H1 (cell line): ENCODE measurements at regions not wholly inside any gene's neighbourhood (a gene's known extent, or its start where the extent isn't known, plus 50 kb on each side); places are given as distances from the start of the nearest gene placed in this dataset.

ENCODE experiments used
- CTCF ChIA-PET: fragments of 300-600 bp; sonication (Branson Sonifier 250); formaldehyde crosslinking; loops from one replicate; lab custom pipeline; 2021; ENCODE audit not compliant: partially characterized antibody; lab: Charles Lee
- POLR2A ChIA-PET: fragments of 300-600 bp; sonication (Branson Sonifier 250); formaldehyde crosslinking; loops from one replicate; lab custom pipeline; 2021; ENCODE audit warnings: inconsistent platforms; ENCODE audit not compliant: partially characterized antibody; lab: Charles Lee
- DNase-seq, 2 experiments: peaks; one replicate each; pipeline versions ENCODE4 v3.0.0 to v3.0.0-alpha.2; 2010 to 2022; ENCODE audit warnings: low spot score in 2 of 2, low read depth in 1 of 2, mixed read lengths in 1 of 2
- FAIRE-seq: peaks from 2 replicates; lab custom pipeline; 2011; peaks lifted over from hg19 to GRCh38; lab: Jason Lieb, UNC
- H2AFZ ChIP-seq: 2 replicates; pipeline ENCODE4 v1.8.1; 2012; ENCODE audit warnings: low read length, inconsistent platforms
- H2AK5ac ChIP-seq: 2 replicates; pipeline ENCODE4 v1.6.1; 2013; ENCODE audit warnings: low read depth, low read length
- H2BK120ac ChIP-seq: replicated peaks from 2 replicates; pipeline ENCODE3; 2013; ENCODE audit warnings: low read depth, low read length, inconsistent platforms
- H2BK12ac ChIP-seq: 2 replicates; pipeline ENCODE4 v1.6.1; 2013; ENCODE audit warnings: low read depth, low read length
- H2BK15ac ChIP-seq: 2 replicates; pipeline ENCODE4 v1.6.1; 2013; ENCODE audit warnings: low read length
- H2BK20ac ChIP-seq: 2 replicates; pipeline ENCODE4 v1.6.1; 2013; ENCODE audit warnings: low read length
- H2BK5ac ChIP-seq: 2 replicates; pipeline ENCODE4 v1.6.1; 2013; ENCODE audit warnings: low read depth, low read length
- H3K14ac ChIP-seq: 2 replicates; pipeline ENCODE4 v1.6.1; 2013; ENCODE audit warnings: inconsistent platforms; ENCODE audit not compliant: insufficient read length
- H3K18ac ChIP-seq: 2 replicates; pipeline ENCODE4 v1.6.1; 2013; ENCODE audit warnings: low read length; ENCODE audit errors: extremely low read depth
- H3K23ac ChIP-seq: 2 replicates; pipeline ENCODE4 v1.6.1; 2013; ENCODE audit warnings: inconsistent platforms; ENCODE audit not compliant: insufficient read length
- H3K23me2 ChIP-seq: 2 replicates; pipeline ENCODE4 v1.6.1; 2013; ENCODE audit warnings: low read depth, low read length
- H3K27ac ChIP-seq: 2 replicates; pipeline ENCODE4 v1.6.1; 2011; ENCODE audit warnings: low read depth, low read length, inconsistent platforms
- H3K27me3 ChIP-seq, 4 experiments: replicated peaks in 1 of 4; 1 replicate in 1 of 4; 2 replicates in 3 of 4; pipeline versions ENCODE4 v1.6.1 to v1.8.1; 2011 to 2013; ENCODE audit warnings: low read length in 3 of 4, mild to moderate bottlenecking in 3 of 4, inconsistent platforms in 2 of 4, mixed read lengths in 2 of 4, moderate library complexity in 1 of 4; ENCODE audit not compliant: control insufficient read depth in 3 of 4, insufficient read depth in 3 of 4; ENCODE audit errors: extremely low read depth in 1 of 4
- H3K36me3 ChIP-seq, 4 experiments: 2 replicates each; pipeline versions ENCODE4 v1.6.1 to v1.8.1; 2011 to 2013; ENCODE audit warnings: mild to moderate bottlenecking in 4 of 4, low read length in 3 of 4, moderate library complexity in 2 of 4, control low read depth in 1 of 4, inconsistent platforms in 1 of 4; ENCODE audit not compliant: insufficient read depth in 4 of 4, control insufficient read depth in 2 of 4
- H3K4ac ChIP-seq: replicated peaks from 2 replicates; pipeline ENCODE3; 2013; ENCODE audit warnings: low read length, low read depth, mixed read lengths, inconsistent platforms; ENCODE audit not compliant: insufficient read length
- H3K4me1 ChIP-seq, 4 experiments: replicated peaks in 1 of 4; 1 replicate in 1 of 4; 2 replicates in 3 of 4; pipeline versions ENCODE4 v1.6.1 to v1.8.1; 2011 to 2013; ENCODE audit warnings: low read length in 3 of 4, inconsistent platforms in 2 of 4, mixed read lengths in 1 of 4; ENCODE audit not compliant: insufficient read depth in 4 of 4, control insufficient read depth in 3 of 4
- H3K4me2 ChIP-seq, 2 experiments: 2 replicates each; pipeline versions ENCODE4 v1.6.1 to v1.8.1; 2011 to 2013; ENCODE audit warnings: low read depth in 2 of 2, low read length in 2 of 2, control low read depth in 1 of 2, inconsistent platforms in 1 of 2, mild to moderate bottlenecking in 1 of 2; ENCODE audit not compliant: insufficient read depth in 1 of 2
- H3K4me3 ChIP-seq, 4 experiments: fragments of 200-600, 300-600 bp in 1 of 4; sonication (generic), shearing (Covaris generic), sonication (Bioruptor Twin) in 1 of 4; 2 replicates each; pipeline versions ENCODE4 v1.5.1 to v1.8.1; 2011 to 2016; ENCODE audit warnings: low read length in 4 of 4, low read depth in 3 of 4, control low read depth in 2 of 4, inconsistent platforms in 2 of 4, mild to moderate bottlenecking in 2 of 4, mixed read lengths in 1 of 4, moderate library complexity in 1 of 4; ENCODE audit not compliant: insufficient read depth in 2 of 4; ENCODE audit errors: extremely low read depth in 1 of 4
- H3K56ac ChIP-seq: replicated peaks from 2 replicates; pipeline ENCODE3; 2013; ENCODE audit warnings: low read depth, mild to moderate bottlenecking, mixed read lengths, low read length, inconsistent platforms; ENCODE audit not compliant: insufficient read length
- H3K79me1 ChIP-seq: 2 replicates; pipeline ENCODE4 v1.6.1; 2013; ENCODE audit warnings: low read depth, low read length, control low read depth
- H3K79me2 ChIP-seq, 2 experiments: 2 replicates each; pipeline versions ENCODE4 v1.6.1 to v1.8.1; 2012 to 2013; ENCODE audit warnings: low read length in 2 of 2, mild to moderate bottlenecking in 2 of 2, inconsistent platforms in 1 of 2; ENCODE audit not compliant: insufficient read depth in 2 of 2, control insufficient read depth in 1 of 2
- H3K9ac ChIP-seq, 4 experiments: replicated peaks in 1 of 4; 1 replicate in 1 of 4; 2 replicates in 3 of 4; pipeline versions ENCODE4 v1.6.1 to v1.8.1; 2011 to 2013; ENCODE audit warnings: low read depth in 3 of 4, low read length in 3 of 4, control low read depth in 2 of 4, mild to moderate bottlenecking in 2 of 4, moderate library complexity in 2 of 4, inconsistent platforms in 1 of 4; ENCODE audit errors: extremely low read depth in 1 of 4
- H3K9me3 ChIP-seq, 2 experiments: 2 replicates each; pipeline versions ENCODE4 v1.6.1 to v1.8.1; 2012 to 2013; ENCODE audit warnings: mild to moderate bottlenecking in 2 of 2, moderate library complexity in 2 of 2, control low read depth in 1 of 2, inconsistent platforms in 1 of 2, low read depth in 1 of 2, low read length in 1 of 2, mixed read lengths in 1 of 2; ENCODE audit not compliant: insufficient read depth in 2 of 2
- H4K20me1 ChIP-seq, 2 experiments: replicated peaks in 1 of 2; 2 replicates each; pipeline versions ENCODE3 to v1.8.1; 2011 to 2013; ENCODE audit warnings: inconsistent platforms in 2 of 2, low read length in 2 of 2, mild to moderate bottlenecking in 1 of 2; ENCODE audit not compliant: insufficient read depth in 2 of 2, control insufficient read depth in 1 of 2
- H4K5ac ChIP-seq: 2 replicates; pipeline ENCODE4 v1.6.1; 2013; ENCODE audit warnings: low read length, low read depth, mixed read lengths, inconsistent platforms; ENCODE audit not compliant: insufficient read length
- H4K8ac ChIP-seq: 2 replicates; pipeline ENCODE4 v1.8.0; 2013; ENCODE audit warnings: mild to moderate bottlenecking, moderate library complexity, low read length, inconsistent platforms; ENCODE audit not compliant: insufficient read depth; ENCODE audit errors: extremely low read depth
- H4K91ac ChIP-seq: replicated peaks from 2 replicates; pipeline ENCODE3; 2013; ENCODE audit warnings: low read length, mixed read lengths, inconsistent platforms; ENCODE audit not compliant: insufficient read length
- ATF3 ChIP-seq: IDR thresholded peaks from 2 replicates; pipeline ENCODE4 v1.6.1; 2011; ENCODE audit warnings: low read depth, mild to moderate bottlenecking, low read length; ENCODE audit not compliant: insufficient read depth
- CBX5 ChIP-seq: fragments of 300-800, 300-1000 bp; sonication (generic); IDR thresholded peaks from 2 replicates; pipeline ENCODE4 v1.7.1; 2016; ENCODE audit warnings: antibody characterized with exemption, low read length, low read depth
- EZH2 ChIP-seq: fragments of 200-600 bp; sonication (generic); IDR thresholded peaks from 2 replicates; pipeline ENCODE4 v1.7.1; 2012; ENCODE audit warnings: low read depth, mild to moderate bottlenecking, moderate library complexity, low read length, inconsistent platforms; ENCODE audit not compliant: severe bottlenecking
- GABPA ChIP-seq: IDR thresholded peaks from 2 replicates; pipeline ENCODE4 v1.6.1; 2011; ENCODE audit warnings: mild to moderate bottlenecking, low read length, moderate library complexity, borderline replicate concordance; ENCODE audit not compliant: insufficient read depth
- HDAC6 ChIP-seq: IDR thresholded peaks from one replicate; pipeline ENCODE4 v1.7.1; 2012; ENCODE audit warnings: low read depth, mild to moderate bottlenecking, inconsistent platforms, low read length, moderate library complexity
- JUN ChIP-seq: IDR thresholded peaks from 2 replicates; pipeline ENCODE4 v1.6.1; 2011; ENCODE audit warnings: low read depth, mild to moderate bottlenecking, improper control_type of control experiment, low read length
- POU5F1 ChIP-seq: IDR thresholded peaks from 2 replicates; pipeline ENCODE4 v1.6.1; 2011; ENCODE audit warnings: low read depth, mild to moderate bottlenecking, low read length, moderate library complexity
- RAD21 ChIP-seq, 2 experiments: IDR thresholded peaks in 1 of 2; conservative IDR thresholded peaks in 1 of 2; 2 replicates each; pipeline ENCODE4 v1.6.1; 2011; ENCODE audit warnings: low read depth in 2 of 2, low read length in 2 of 2, improper control_type of control experiment in 1 of 2, inconsistent platforms in 1 of 2, mild to moderate bottlenecking in 1 of 2, moderate library complexity in 1 of 2
- RBBP5 ChIP-seq: IDR thresholded peaks from 2 replicates; pipeline ENCODE4 v1.7.1; 2012; ENCODE audit warnings: low read depth, mild to moderate bottlenecking, inconsistent platforms, low read length, moderate library complexity, borderline replicate concordance
- SIN3A ChIP-seq, 2 experiments: IDR thresholded peaks in 1 of 2; conservative IDR thresholded peaks in 1 of 2; 2 replicates each; pipeline ENCODE4 v1.6.1; 2011 to 2012; ENCODE audit warnings: low read length in 2 of 2, improper control_type of control experiment in 1 of 2, low read depth in 1 of 2, mild to moderate bottlenecking in 1 of 2
- SIRT6 ChIP-seq: IDR thresholded peaks from one replicate; pipeline ENCODE4 v1.7.1; 2012; ENCODE audit warnings: low read length, inconsistent platforms
- SP4 ChIP-seq: IDR thresholded peaks from 2 replicates; pipeline ENCODE4 v1.6.1; 2012; ENCODE audit warnings: low read length, inconsistent platforms
- TAF7 ChIP-seq: optimal IDR thresholded peaks from 2 replicates; pipeline ENCODE3; 2011; ENCODE audit warnings: low read depth, mild to moderate bottlenecking, inconsistent platforms, low read length, moderate library complexity, borderline replicate concordance
- YY1 ChIP-seq: IDR thresholded peaks from 2 replicates; pipeline ENCODE4 v1.6.1; 2011; ENCODE audit warnings: low read depth, mild to moderate bottlenecking, low read length
- WGBS, 2 experiments: shearing (Covaris generic) in 1 of 2; methylation state at CpG; one replicate each; pipeline versions ENCODE4 v1.1.6 to v1.1.7; 2013 to 2015; ENCODE audit warnings: low lambda C conversion rate in 2 of 2, mixed read lengths in 2 of 2, inconsistent platforms in 1 of 2, low coverage in 1 of 2, missing lambda C conversion rate in 1 of 2; ENCODE audit not compliant: insufficient replicate concordance in 2 of 2, insufficient coverage in 1 of 2, insufficient read length in 1 of 2; ENCODE audit errors: extremely low coverage in 1 of 2, missing lambda C conversion rate in 1 of 2; 5-methylcytosine and 5-hydroxymethylcytosine counted together

DNA sequence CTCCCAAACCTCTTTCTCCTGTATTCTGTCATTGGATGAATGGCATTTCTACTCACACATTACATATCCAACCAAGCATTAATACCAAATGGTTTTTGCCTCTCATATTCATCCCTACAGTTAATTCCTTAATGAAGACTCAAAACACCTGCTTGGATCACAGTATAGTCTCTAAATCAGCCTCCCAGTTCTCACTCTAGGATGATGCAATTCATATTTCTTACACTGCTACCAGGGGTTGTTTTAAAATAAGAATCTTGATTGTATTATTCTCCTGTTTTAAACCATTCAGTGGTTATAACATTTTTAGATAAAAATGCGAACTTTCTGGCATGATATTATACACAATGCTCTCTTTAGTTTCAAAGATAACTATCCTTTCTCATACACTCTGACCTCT lies 281.4 kb upstream of the ZEB2 start:
- 95% methylated on average over 1 of the region's 1 CpG; no CpG with 5 or more reads in 1 of the 2 experiments for WGBS, 2 experiments
- no peak overlapping the region for H2BK15ac ChIP-seq
- CTCF ChIA-PET: interaction anchor here (1.0 kb wide), 1 partner anchor 13 kb away, joined by 3 read pairs; no protein-coding TSS in a partner anchor
- TF ChIP-seq TAF7: no peak
- TF ChIP-seq SIRT6: no peak
- no peak for TF ChIP-seq EZH2
- no peak for TF ChIP-seq RBBP5
- no peak for TF ChIP-seq SIN3A (conservative IDR thresholded peaks at IDR 0.05 in 1 of 2, IDR thresholded peaks at IDR 0.05 in 1 of 2; ENCODE audit: low read depth in 1 of 2, low read length in 2 of 2)
- TF ChIP-seq GABPA: no peak
- no peak for TF ChIP-seq ATF3
- no peak for TF ChIP-seq YY1
- TF ChIP-seq RAD21 (IDR thresholded peaks at IDR 0.05 in 1 of 2, conservative IDR thresholded peaks at IDR 0.05 in 1 of 2; ENCODE audit: low read depth in 2 of 2, low read length in 2 of 2): no peak
- TF ChIP-seq HDAC6: no peak
- no peak for TF ChIP-seq SP4
- no peak for TF ChIP-seq CBX5
- no peak for TF ChIP-seq POU5F1
- no peak for TF ChIP-seq JUN

More for the DNA sequence above, 281.4 kb upstream of the ZEB2 start:
- Histone ChIP-seq H2BK20ac (no peak overlapping the region), H3K36me3 (no peaks in the 10 kb centered on the region), H3K4me1 (no peaks in the 10 kb centered on the region), H3K9ac (no peak overlapping the region), H2BK5ac (no peak overlapping the region), H2AK5ac (no peak overlapping the region), H4K91ac (no peak overlapping the region), H2BK12ac (no peak overlapping the region), H3K4ac (no peak overlapping the region), H2AFZ (no peak overlapping the region), H3K4me2 (no peak overlapping the region), H4K20me1 (no peaks in the 10 kb centered on the region), H3K27me3 (peaks cover 0 to 1% (median 0%) of the 10 kb centered on the region in 4 experiments; a peak in 1 of 7 replicates), H3K79me2 (no peaks in the 10 kb centered on the region), H2BK120ac (no peak overlapping the region), H3K23ac (no peak overlapping the region), H3K18ac (no peak overlapping the region), H3K4me3 (no peak overlapping the region), H3K23me2 (no peaks in the 10 kb centered on the region), H4K8ac (no peak overlapping the region), H3K79me1 (no peaks in the 10 kb centered on the region), H4K5ac (no peak overlapping the region), H3K9me3 (no peaks in the 10 kb centered on the region), H3K14ac (no peak overlapping the region), H3K27ac (no peak overlapping the region), H3K56ac (no peak overlapping the region)
- FAIRE-seq (no peak), DNase-seq (no peak)
- POLR2A ChIA-PET: no interaction called here
